ENCODE measurements at regions not wholly inside any gene's neighbourhood (a gene's known extent, or its start where the extent isn't known, plus 50 kb on each side); places are given as distances from the start of the nearest gene placed in this dataset.

GRCh38 chr6:19287928-19288327 is 549.2 kb upstream of the ID4 start:
- no peak for DNase-seq

GRCh38 chr6:19289457-19289856 is 547.7 kb upstream of the ID4 start:
- DNase-seq, result no peak

- peak; percentile 99 for DNase-seq
Measured at GRCh38 chr6:19297880-19298279, 539.3 kb upstream of the ID4 start.

- no peak for DNase-seq
Measured at GRCh38 chr6:19298421-19298820, 538.7 kb upstream of the ID4 start.

- no peak for DNase-seq
Measured at GRCh38 chr6:19299129-19299528, 538.0 kb upstream of the ID4 start.

GRCh38 chr6:19301980-19302379 is 535.2 kb upstream of the ID4 start:
- peak; percentile 90 for DNase-seq

GRCh38 chr6:19303383-19303782 is 533.8 kb upstream of the ID4 start:
- DNase-seq, result peak; percentile 96

GRCh38 chr6:19309661-19310060 is 527.5 kb upstream of the ID4 start:
- DNase-seq, result no peak

GRCh38 chr6:19311786-19312185 is 525.4 kb upstream of the ID4 start:
- no peak for DNase-seq

- DNase-seq, result no peak
Measured at GRCh38 chr6:19312241-19312978, 524.8 kb upstream of the ID4 start.

- DNase-seq, result no peak
Measured at GRCh38 chr6:19317431-19317986, 519.7 kb upstream of the ID4 start.

- no peak for DNase-seq
Measured at GRCh38 chr6:19319005-19319404, 518.2 kb upstream of the ID4 start.

GRCh38 chr6:19320111-19320581 is 517.0 kb upstream of the ID4 start:
- DNase-seq, result no peak

GRCh38 chr6:19322691-19323485 is 514.3 kb upstream of the ID4 start:
- no peak for DNase-seq

GRCh38 chr6:19324376-19324775 is 512.8 kb upstream of the ID4 start:
- no peak for DNase-seq

GRCh38 chr6:19325335-19325789 is 511.8 kb upstream of the ID4 start:
- no peak for DNase-seq

GRCh38 chr6:19327241-19327640 is 509.9 kb upstream of the ID4 start:
- DNase-seq, result no peak

- DNase-seq, result no peak
Measured at GRCh38 chr6:19327661-19328060, 509.5 kb upstream of the ID4 start.

- no peak for DNase-seq
Measured at GRCh38 chr6:19329078-19329477, 508.1 kb upstream of the ID4 start.

- DNase-seq, result no peak
Measured at GRCh38 chr6:19331089-19331488, 506.1 kb upstream of the ID4 start.

GRCh38 chr6:19332806-19333460 is 504.2 kb upstream of the ID4 start:
- DNase-seq, result no peak

GRCh38 chr6:19333936-19334335 is 503.2 kb upstream of the ID4 start:
- DNase-seq, result no peak

GRCh38 chr6:19336579-19336978 is 500.6 kb upstream of the ID4 start:
- DNase-seq, result no peak

All from NCI-H2029 (cell line).